ENCODE measurements at regions not wholly inside any gene's neighbourhood (a gene's known extent, or its start where the extent isn't known, plus 50 kb on each side); places are given as distances from the start of the nearest gene placed in this dataset.
"Not testable (repeated sequence)": the region's sequence is repeated elsewhere in the genome, so short reads cannot be mapped to it uniquely, and the experiment has no call there.

DNA sequence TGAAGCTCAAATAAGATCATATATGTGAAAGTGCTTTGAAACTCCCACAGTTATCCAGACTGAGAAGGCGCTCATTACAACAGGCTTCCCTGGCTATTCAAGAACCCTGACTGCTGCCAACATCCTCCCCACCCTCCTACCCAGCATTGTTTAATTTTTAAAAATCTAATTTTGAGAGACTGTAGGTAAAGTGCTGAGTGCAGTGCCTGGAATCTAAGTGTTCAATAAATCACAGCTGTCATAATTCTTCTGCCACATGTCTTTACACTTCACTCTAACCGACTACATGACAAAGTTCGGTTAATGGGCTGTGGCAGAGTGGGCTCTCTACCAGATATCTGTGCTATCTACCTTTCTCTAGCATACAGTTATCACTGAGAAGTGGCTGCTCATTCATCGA, 255.6 kb upstream of the C9orf72 start:
- no peak for DNase-seq

DNA sequence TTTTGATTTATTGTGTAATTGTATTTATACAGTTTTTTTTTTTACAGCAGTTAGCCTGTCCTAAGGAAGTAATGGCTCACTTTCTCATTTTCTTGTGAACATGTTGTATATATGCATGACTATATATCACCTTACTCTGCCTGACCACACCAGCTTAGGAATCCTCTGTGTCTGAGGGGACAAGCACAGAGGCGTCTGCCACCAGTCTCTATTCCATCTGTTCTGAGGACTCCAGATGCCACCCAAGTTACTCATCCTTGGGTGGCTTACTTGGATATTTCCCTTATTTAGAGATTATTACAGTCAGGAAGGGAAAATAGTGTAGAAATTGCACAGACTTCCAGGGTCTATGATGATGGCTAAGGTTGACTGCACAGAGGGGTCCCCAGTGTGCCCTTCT, 256.3 kb upstream of the C9orf72 start:
- DNase-seq: no peak

DNA sequence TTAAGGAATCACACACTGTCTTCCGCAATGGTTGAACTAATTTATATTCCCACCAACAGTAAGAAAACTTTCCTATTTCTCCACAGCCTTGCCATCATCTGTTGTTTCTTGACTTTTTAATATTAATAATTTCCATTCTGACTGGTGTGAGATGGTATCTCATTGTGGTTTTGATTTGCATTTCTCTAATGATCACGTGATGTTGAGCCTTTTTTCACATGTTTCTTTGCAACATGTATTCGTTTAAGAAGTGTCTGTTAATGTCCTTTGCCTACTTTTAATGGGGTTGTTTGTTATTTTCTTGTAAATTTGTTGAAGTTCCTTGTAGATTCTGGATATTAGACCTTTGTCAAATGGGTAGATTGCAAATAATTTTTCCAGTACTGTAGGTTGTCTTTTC, 258.8 kb upstream of the C9orf72 start:
- not testable (repeated sequence) for DNase-seq

- no peak for DNase-seq
Measured at GRCh38 chr9:27835286-27835685, 262.0 kb upstream of the C9orf72 start.

DNA sequence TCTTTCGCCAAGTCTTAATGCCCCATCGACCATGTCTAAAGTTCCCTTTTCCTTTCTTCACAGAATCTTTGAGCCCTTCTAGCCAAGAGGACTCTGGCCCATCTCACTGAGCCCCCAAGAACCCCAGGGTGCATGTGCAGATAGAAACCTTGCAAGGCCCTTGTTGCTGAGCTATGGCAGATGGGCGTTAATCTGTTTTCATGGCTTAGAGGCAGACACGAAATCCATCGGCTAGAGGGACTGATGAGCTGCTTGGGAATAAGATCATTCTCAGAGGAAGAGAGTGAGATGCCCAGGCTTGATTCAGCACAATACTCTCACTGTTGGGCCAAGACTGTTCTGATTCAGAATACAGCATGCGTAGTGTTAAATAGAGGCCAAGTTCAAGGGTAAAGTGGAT, 262.5 kb upstream of the C9orf72 start:
- no peak for DNase-seq

- no peak for DNase-seq
Measured at GRCh38 chr9:27836661-27837401, 263.6 kb upstream of the C9orf72 start.

- no peak for DNase-seq
Measured at GRCh38 chr9:27838876-27839275, 265.6 kb upstream of the C9orf72 start.

DNA sequence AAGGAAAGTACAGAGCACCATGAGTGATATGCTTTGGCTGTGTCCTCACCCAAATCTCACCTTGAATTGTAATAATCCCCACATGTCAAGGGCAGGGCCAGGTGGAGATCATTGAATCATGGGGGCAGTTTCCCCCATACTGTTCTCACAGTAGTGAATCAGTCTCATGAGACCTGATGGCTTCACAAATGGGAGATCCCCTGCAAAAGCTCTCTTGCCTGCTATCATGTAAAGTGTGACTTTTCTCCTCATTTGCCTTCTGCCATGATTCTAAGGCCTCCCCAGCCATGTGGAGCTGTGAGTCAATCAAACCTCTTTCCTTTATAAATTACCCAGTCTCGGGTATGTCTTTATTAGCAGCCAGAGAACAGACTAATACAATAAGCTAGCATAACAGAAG, 266.5 kb upstream of the C9orf72 start:
- not testable (repeated sequence) for DNase-seq

- no peak for DNase-seq
Measured at GRCh38 chr9:27844797-27845196, 271.5 kb upstream of the C9orf72 start.

- no peak for DNase-seq
Measured at GRCh38 chr9:27847380-27847779, 274.1 kb upstream of the C9orf72 start.

- no peak for DNase-seq
Measured at GRCh38 chr9:27847818-27848217, 274.5 kb upstream of the C9orf72 start.

- no peak for DNase-seq
Measured at GRCh38 chr9:27848315-27848714, 275.0 kb upstream of the C9orf72 start.

- DNase-seq: no peak
Measured at GRCh38 chr9:27851858-27852257, 278.6 kb upstream of the C9orf72 start.

- no peak for DNase-seq
Measured at GRCh38 chr9:27853529-27853928, 280.2 kb upstream of the C9orf72 start.

GRCh38 chr9:27856054-27856453, 282.8 kb upstream of the C9orf72 start:
- DNase-seq: no peak

DNA sequence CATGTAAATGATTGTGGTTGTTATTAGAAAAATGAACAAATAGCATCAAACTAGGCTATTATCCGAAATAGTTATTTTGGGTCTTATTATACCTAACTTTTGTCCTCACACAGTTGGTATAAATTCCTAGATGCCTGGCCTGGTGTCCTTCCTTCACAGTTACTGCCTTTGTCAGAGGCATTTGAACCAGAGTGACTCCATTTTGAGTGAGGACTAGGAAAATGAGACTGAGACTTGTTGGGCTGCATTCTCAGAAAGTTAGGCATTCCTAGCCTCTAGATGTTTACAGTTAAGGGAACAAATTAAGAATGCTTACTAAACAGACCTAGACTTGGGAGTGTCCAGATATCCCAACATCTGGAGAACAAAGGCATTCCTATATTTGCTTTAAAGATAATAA, 283.5 kb upstream of the C9orf72 start:
- DNase-seq: no peak

- DNase-seq: no peak
Measured at GRCh38 chr9:27861887-27862286, 288.6 kb upstream of the C9orf72 start.

DNA sequence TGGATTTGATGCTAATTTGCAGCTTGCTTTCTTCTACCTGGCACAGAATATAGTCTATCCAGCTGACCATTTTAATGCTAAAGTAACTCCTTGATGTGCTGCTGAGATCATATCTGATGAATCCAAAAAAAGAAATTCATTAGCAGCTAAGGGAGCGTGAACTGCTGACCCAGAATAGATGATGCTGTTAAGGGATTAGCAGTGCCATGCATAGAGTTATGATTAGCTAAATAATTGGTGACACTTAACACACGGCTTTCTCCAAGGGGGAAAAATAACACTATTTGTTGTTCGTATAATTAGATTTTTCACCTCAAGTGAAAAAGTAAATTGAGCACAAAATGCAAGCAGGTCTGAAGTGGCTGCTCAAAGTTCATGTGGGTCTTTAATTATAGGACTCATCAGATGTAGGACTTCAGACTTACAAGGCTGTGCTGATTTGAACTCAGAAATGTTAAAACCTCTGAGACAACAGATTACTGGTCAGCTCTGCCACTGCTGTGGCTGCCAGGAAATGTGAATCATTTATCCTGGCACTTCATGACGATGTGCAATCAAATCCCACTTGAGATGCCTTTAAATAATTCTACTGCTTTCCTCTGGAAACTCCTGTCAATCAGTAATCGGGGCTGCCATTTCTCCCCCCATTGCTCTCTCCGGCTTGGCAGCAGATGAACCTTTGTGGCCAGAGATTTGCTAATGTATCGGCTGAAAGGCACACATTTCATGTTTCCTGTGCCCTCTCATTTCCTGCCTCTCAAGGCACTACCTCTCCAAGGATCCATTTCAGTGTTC, 291.6 kb upstream of the C9orf72 start:
- no peak for DNase-seq

DNA sequence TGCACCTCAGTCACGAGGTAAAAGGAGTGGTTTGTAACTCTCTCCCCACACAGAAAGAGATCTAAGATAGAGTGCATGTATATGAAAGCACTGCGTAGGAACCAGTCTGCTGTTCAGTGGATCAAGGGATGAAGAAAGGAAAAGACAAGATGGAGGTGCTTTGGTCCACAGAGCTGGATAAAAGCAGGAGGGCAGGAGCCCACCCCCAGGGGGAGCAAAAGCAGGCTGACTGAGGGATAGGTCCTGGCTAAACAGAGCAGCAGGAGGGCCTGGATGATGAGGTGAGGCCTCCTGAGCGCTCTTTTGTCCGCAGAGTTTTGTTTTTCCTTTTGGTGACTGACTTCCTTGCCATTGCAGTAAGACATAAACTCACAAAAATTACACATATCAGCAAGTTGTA, 293.5 kb upstream of the C9orf72 start:
- no peak for DNase-seq

- no peak for DNase-seq
Measured at GRCh38 chr9:27870404-27870803, 297.1 kb upstream of the C9orf72 start.

- DNase-seq: no peak
Measured at GRCh38 chr9:27880156-27880555, 306.9 kb upstream of the C9orf72 start.

DNA sequence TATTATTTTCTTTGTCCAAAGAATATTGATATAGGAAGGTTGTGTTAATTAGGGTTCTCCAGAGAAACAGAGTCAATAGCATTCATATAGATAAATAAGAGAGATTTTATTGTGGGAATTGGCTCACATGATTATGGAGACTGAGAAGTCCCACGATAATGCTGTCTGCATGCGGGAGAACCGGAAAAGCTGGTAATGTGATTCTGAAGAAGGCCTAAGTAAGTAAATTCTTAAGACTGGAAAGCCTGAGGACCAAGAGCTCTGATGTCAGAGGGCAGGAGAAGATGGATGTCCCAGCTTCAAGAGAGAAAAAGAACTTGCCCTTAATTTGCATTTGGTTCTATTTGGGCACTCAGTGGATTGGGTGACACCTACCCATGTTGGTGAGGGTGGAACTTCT, 307.4 kb upstream of the C9orf72 start:
- no peak for DNase-seq

DNA sequence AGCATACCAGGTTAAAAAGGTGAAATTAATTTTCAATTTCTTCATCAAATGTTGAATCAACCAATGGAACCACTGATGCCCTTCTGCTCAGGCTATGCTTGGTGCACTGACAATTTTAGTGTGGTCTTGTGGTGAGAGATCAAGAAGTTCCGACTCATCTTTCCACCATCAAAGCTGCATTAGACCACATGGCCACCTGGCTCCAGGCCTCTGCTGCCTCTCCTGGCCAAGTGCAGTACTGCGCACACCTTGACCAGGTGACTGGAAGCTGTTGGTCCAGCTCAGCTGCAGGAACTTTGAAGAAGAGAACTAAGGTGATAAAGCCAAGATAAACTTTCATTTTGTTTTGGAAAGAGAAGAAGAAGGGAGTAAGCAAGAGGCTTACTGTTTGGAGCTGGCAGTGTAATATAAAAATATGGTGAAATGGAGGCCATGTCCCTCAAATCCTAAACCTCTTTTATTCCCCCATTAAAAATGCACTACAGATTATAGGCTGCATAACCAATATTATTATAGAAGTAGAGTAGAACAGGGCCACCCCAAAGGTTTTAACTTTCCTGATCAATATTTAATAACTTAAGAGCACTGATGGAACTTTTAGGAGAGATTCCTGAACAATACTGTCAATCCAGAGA, 315.5 kb upstream of the C9orf72 start:
- no peak for DNase-seq

DNA sequence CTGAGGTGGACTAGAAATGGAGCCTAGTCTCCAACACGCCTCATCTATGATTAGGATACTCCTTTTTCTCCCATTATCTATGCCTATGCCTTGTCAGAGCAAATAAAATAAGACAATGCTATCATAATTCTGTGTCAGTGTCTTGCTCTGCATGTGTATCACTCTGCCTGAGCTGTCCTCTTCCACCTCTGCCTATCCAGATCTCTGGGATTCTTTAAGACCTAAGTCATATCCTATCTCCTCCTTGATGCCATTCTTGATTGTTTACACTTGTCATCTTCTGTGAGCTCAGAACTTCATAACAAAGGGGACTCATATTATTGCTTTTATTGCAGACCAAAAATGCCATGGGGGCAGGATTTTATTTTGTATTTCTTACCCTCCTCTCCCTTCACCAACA, 351.2 kb upstream of the C9orf72 start:
- DNase-seq: no peak

Measured in 8988T (cell line).